ENCODE measurements at regions not wholly inside any gene's neighbourhood (a gene's known extent, or its start where the extent isn't known, plus 50 kb on each side); places are given as distances from the start of the nearest gene placed in this dataset.

- no peak for TF ChIP-seq POLR2A (IDR thresholded peaks at IDR 0.05; ENCODE audit: low read depth, low read length)
- no peak for TF ChIP-seq POLR2AphosphoS5 (IDR thresholded peaks at IDR 0.05; ENCODE audit: low read depth, low read length)
- TF ChIP-seq TAF1 (IDR thresholded peaks at IDR 0.05; ENCODE audit: borderline replicate concordance, low read depth, low read length) = no peak
Observed at GRCh38 chr13:76019421-76020044, 383.4 kb downstream of the LMO7 start.
